Activated CD8-positive, alpha-beta memory T cell treated with anti-CD3 and anti-CD28 coated beads, Interleukin-2, amount 50 U/mL, for 24 hours (primary cell): ENCODE measurements at regions not wholly inside any gene's neighbourhood (a gene's known extent, or its start where the extent isn't known, plus 50 kb on each side); places are given as distances from the start of the nearest gene placed in this dataset.

Experiments
- DNase-seq: peaks from one replicate; pipeline ENCODE4 v3.0.0-alpha.2; 2020; ENCODE audit errors: extremely low read depth

GRCh38 chr17:5819921-5820685, 235.8 kb upstream of the NLRP1 start:
- DNase-seq = no peak

GRCh38 chr17:5820721-5821456, 236.6 kb upstream of the NLRP1 start:
- no peak for DNase-seq

GRCh38 chr17:5821803-5822202, 237.5 kb upstream of the NLRP1 start:
- no peak for DNase-seq

GRCh38 chr17:5822281-5823060, 238.2 kb upstream of the NLRP1 start:
- no peak for DNase-seq

GRCh38 chr17:5823219-5823618, 238.9 kb upstream of the NLRP1 start:
- DNase-seq = no peak

GRCh38 chr17:5825717-5826330, 241.5 kb upstream of the NLRP1 start:
- no peak for DNase-seq

GRCh38 chr17:5826384-5826783, 242.1 kb upstream of the NLRP1 start:
- no peak for DNase-seq

- no peak for DNase-seq
These were observed 239.3 kb upstream of the WSCD1 start for GRCh38 chr17:5830921-5831320.

- DNase-seq = no peak
These were observed 237.3 kb upstream of the WSCD1 start for GRCh38 chr17:5832886-5833285.

GRCh38 chr17:5837055-5837491, 233.1 kb upstream of the WSCD1 start:
- no peak for DNase-seq

- DNase-seq = no peak
These were observed 231.4 kb upstream of the WSCD1 start for GRCh38 chr17:5838661-5839300.

GRCh38 chr17:5840811-5841446, 229.2 kb upstream of the WSCD1 start:
- no peak for DNase-seq

GRCh38 chr17:5841862-5842261, 228.3 kb upstream of the WSCD1 start:
- no peak for DNase-seq

GRCh38 chr17:5843366-5844026, 226.7 kb upstream of the WSCD1 start:
- DNase-seq = no peak

GRCh38 chr17:5846001-5846400, 224.2 kb upstream of the WSCD1 start:
- no peak for DNase-seq

GRCh38 chr17:5854871-5855554, 215.2 kb upstream of the WSCD1 start:
- DNase-seq = no peak

GRCh38 chr17:5861246-5861645, 208.9 kb upstream of the WSCD1 start:
- DNase-seq = no peak

- DNase-seq = no peak
These were observed 208.3 kb upstream of the WSCD1 start for GRCh38 chr17:5861854-5862253.

- no peak for DNase-seq
These were observed 207.8 kb upstream of the WSCD1 start for GRCh38 chr17:5862395-5862794.
